ENCODE measurements at regions not wholly inside any gene's neighbourhood (a gene's known extent, or its start where the extent isn't known, plus 50 kb on each side); places are given as distances from the start of the nearest gene placed in this dataset.

GRCh38 chr5:28967848-28968247 lies 1929.5 kb upstream of the CDH9 start (continued):
- TF ChIP-seq CSRNP3 (CRISPR knock-in tag; IDR thresholded peaks at IDR 0.05) (no peak), ZFP3 (CRISPR knock-in tag; IDR thresholded peaks at IDR 0.05) (no peak), ISL1 (CRISPR knock-in tag; IDR thresholded peaks at IDR 0.05) (no peak)

GRCh38 chr5:28961816-28962215 lies 1923.4 kb upstream of the CDH9 start:
- no peak for ATAC-seq
- no peak for TF ChIP-seq ZNF8 (CRISPR knock-in tag; IDR thresholded peaks at IDR 0.05)
- no peak for TF ChIP-seq TCF4 (CRISPR knock-in tag; IDR thresholded peaks at IDR 0.05; ENCODE audit: borderline replicate concordance)
- TF ChIP-seq ESRRG (CRISPR knock-in tag; IDR thresholded peaks at IDR 0.05): no peak
- no peak for TF ChIP-seq ZFP3 (CRISPR knock-in tag; IDR thresholded peaks at IDR 0.05)
- TF ChIP-seq CSRNP3 (CRISPR knock-in tag; IDR thresholded peaks at IDR 0.05): no peak
- TF ChIP-seq PPARA (CRISPR knock-in tag; IDR thresholded peaks at IDR 0.05; ENCODE audit: borderline replicate concordance): no peak

GRCh38 chr5:28958581-28958980 lies 1920.2 kb upstream of the CDH9 start:
- no peak for ATAC-seq
- no peak for TF ChIP-seq TOX (CRISPR knock-in tag; IDR thresholded peaks at IDR 0.05; ENCODE audit: borderline replicate concordance)
- TF ChIP-seq TCF4 (CRISPR knock-in tag; IDR thresholded peaks at IDR 0.05; ENCODE audit: borderline replicate concordance): no peak
- TF ChIP-seq PPARA (CRISPR knock-in tag; IDR thresholded peaks at IDR 0.05; ENCODE audit: borderline replicate concordance): no peak

GRCh38 chr5:28957450-28957849 lies 1919.1 kb upstream of the CDH9 start:
- TF ChIP-seq RARB (CRISPR knock-in tag; IDR thresholded peaks at IDR 0.05) (no peak), ZFP30 (CRISPR knock-in tag; IDR thresholded peaks at IDR 0.05) (no peak), ZNF565 (CRISPR knock-in tag; conservative IDR thresholded peaks at IDR 0.05; ENCODE audit: low read depth) (no peak), ZFP3 (CRISPR knock-in tag; IDR thresholded peaks at IDR 0.05) (no peak), POU6F1 (CRISPR knock-in tag; IDR thresholded peaks at IDR 0.05; ENCODE audit: borderline replicate concordance, low read depth) (no peak), CSDC2 (CRISPR knock-in tag; IDR thresholded peaks at IDR 0.05) (no peak), CREB5 (CRISPR knock-in tag; IDR thresholded peaks at IDR 0.05; ENCODE audit: low read depth) (no peak), PATZ1 (CRISPR knock-in tag; IDR thresholded peaks at IDR 0.05; ENCODE audit: borderline replicate concordance) (no peak), ARNTL (CRISPR knock-in tag; IDR thresholded peaks at IDR 0.05; ENCODE audit: borderline replicate concordance, low read depth) (no peak), SNAI2 (CRISPR knock-in tag; IDR thresholded peaks at IDR 0.05) (no peak)
- ATAC-seq: no peak

- ATAC-seq: no peak
- no peak for TF ChIP-seq GLIS3 (CRISPR knock-in tag; IDR thresholded peaks at IDR 0.05)
- no peak for TF ChIP-seq BACH2 (CRISPR knock-in tag; IDR thresholded peaks at IDR 0.05; ENCODE audit: borderline replicate concordance)
- no peak for TF ChIP-seq ZNF70 (CRISPR knock-in tag; IDR thresholded peaks at IDR 0.05)
- no peak for TF ChIP-seq ZNF565 (CRISPR knock-in tag; conservative IDR thresholded peaks at IDR 0.05; ENCODE audit: low read depth)
- no peak for TF ChIP-seq OSR1 (CRISPR knock-in tag; IDR thresholded peaks at IDR 0.05)
- no peak for TF ChIP-seq TCF4 (CRISPR knock-in tag; IDR thresholded peaks at IDR 0.05; ENCODE audit: borderline replicate concordance)
- TF ChIP-seq ZFP30 (CRISPR knock-in tag; IDR thresholded peaks at IDR 0.05): no peak
- no peak for TF ChIP-seq ZC3H10 (CRISPR knock-in tag; IDR thresholded peaks at IDR 0.05)
- no peak for TF ChIP-seq POU6F1 (CRISPR knock-in tag; IDR thresholded peaks at IDR 0.05; ENCODE audit: borderline replicate concordance, low read depth)
- no peak for TF ChIP-seq ZNF8 (CRISPR knock-in tag; IDR thresholded peaks at IDR 0.05)
- TF ChIP-seq ARNTL (CRISPR knock-in tag; IDR thresholded peaks at IDR 0.05; ENCODE audit: borderline replicate concordance, low read depth): no peak
- no peak for TF ChIP-seq ZFP3 (CRISPR knock-in tag; IDR thresholded peaks at IDR 0.05)
- no peak for TF ChIP-seq CREB5 (CRISPR knock-in tag; IDR thresholded peaks at IDR 0.05; ENCODE audit: low read depth)
- TF ChIP-seq RARB (CRISPR knock-in tag; IDR thresholded peaks at IDR 0.05): no peak
- TF ChIP-seq SNAI2 (CRISPR knock-in tag; IDR thresholded peaks at IDR 0.05): no peak
- no peak for TF ChIP-seq TOX (CRISPR knock-in tag; IDR thresholded peaks at IDR 0.05; ENCODE audit: borderline replicate concordance)
These were observed 1915.7 kb upstream of the CDH9 start for GRCh38 chr5:28954074-28954473.

Data from SK-N-SH treated with all-trans-retinoic acid at 6 μM for 48 hours (cell line).